Brain microvascular endothelial cell (primary cell): ENCODE measurements at regions not wholly inside any gene's neighbourhood (a gene's known extent, or its start where the extent isn't known, plus 50 kb on each side); places are given as distances from the start of the nearest gene placed in this dataset.

Experiments
- DNase-seq: peaks from one replicate; pipeline ENCODE4 v3.0.0-alpha.2; 2020
- H3K27ac ChIP-seq: fragments of 250-450 bp; sonication (Bioruptor Pico); 2 replicates; pipeline ENCODE4 v1.5.1; 2020; ENCODE audit warnings: mild to moderate bottlenecking, moderate library complexity
- H3K27me3 ChIP-seq: fragments of 250-450 bp; sonication (Bioruptor Pico); replicated peaks from 2 replicates; pipeline ENCODE4 v1.5.1; 2020; ENCODE audit warnings: mild to moderate bottlenecking
- H3K36me3 ChIP-seq: fragments of 250-450 bp; sonication (Bioruptor Pico); replicated peaks from 2 replicates; pipeline ENCODE4 v1.5.1; 2020; ENCODE audit warnings: mild to moderate bottlenecking
- H3K4me3 ChIP-seq: 2 replicates; pipeline ENCODE4 v1.5.1; 2011; ENCODE audit warnings: low read depth, mild to moderate bottlenecking, control low read depth, low read length, moderate library complexity
- in situ Hi-C: cut with HindIII; loops from 2 replicates; pipeline ENCODE4 v1.10.0; 2017; ENCODE audit warnings: low sequenced_read_pairs, low pct_ligation_motif_present
- TF ChIP-seq, protein P1 (sequence below): IDR thresholded peaks from 2 replicates; pipeline ENCODE4 v1.5.1; 2011; ENCODE audit warnings: low read depth, mild to moderate bottlenecking, moderate library complexity, low read length, control low read depth, inconsistent platforms; ENCODE audit errors: missing control alignments

DNA sequence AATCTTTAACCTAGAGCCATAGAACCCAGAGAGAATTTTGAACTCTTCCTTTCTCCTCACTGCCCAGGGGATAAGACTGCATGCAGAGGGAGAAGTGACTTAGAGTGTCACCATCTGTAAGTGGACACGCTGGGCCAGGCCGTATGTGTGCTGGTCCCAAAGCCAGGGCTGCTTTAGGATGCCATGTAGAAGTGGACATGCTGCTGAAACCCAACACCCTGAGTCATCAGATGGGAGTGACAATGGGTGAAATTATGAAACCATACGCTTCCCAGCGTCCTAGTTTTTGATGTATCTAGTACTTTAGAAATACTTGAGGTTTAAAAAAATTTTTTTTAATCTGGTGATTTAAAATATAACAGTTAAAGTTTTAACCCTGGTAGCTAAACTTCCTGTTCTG, 191.1 kb downstream of the FNDC1 start:
- in situ Hi-C loops = no loop called here
- Histone ChIP-seq H3K4me3 (no peak overlapping the region), H3K27ac (no peak overlapping the region), H3K27me3 (no peaks in the 10 kb centered on the region), H3K36me3 (no peaks in the 10 kb centered on the region)
- no peak for DNase-seq
- TF ChIP-seq, protein P1, sequence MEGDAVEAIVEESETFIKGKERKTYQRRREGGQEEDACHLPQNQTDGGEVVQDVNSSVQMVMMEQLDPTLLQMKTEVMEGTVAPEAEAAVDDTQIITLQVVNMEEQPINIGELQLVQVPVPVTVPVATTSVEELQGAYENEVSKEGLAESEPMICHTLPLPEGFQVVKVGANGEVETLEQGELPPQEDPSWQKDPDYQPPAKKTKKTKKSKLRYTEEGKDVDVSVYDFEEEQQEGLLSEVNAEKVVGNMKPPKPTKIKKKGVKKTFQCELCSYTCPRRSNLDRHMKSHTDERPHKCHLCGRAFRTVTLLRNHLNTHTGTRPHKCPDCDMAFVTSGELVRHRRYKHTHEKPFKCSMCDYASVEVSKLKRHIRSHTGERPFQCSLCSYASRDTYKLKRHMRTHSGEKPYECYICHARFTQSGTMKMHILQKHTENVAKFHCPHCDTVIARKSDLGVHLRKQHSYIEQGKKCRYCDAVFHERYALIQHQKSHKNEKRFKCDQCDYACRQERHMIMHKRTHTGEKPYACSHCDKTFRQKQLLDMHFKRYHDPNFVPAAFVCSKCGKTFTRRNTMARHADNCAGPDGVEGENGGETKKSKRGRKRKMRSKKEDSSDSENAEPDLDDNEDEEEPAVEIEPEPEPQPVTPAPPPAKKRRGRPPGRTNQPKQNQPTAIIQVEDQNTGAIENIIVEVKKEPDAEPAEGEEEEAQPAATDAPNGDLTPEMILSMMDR = no peak

DNA sequence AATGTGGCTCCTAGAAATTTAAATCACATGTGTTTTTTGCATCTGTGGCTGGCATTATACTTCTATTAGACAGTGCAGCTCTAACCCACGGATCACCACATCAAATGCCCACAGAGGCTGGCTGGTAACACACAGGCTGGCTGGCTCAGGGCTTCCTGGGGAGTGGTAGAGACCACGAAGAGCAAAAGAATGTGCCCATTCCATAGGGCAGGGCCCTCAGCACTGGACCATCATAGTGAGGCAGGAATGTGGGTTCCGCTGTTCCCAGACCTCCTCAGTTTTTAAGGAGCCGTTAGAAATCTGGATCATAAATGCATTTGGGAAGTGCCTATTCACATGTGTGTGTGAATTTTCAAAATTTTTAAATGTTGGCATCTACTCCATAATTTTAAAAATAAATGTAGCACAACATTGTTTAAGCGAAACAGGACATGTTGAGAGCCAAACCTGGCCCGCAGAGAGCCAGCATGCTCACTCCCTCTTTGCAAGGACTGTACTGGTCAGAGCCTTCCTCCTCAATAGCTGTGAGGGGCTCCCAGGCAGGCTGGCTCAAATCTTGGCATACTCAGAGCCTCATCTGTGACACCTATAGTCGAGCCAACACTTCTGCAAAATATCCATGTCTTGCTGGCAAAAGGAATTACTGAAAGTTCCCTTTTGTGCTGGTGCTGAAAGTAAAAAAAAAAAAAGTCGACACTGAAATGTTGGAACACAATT, 190.5 kb downstream of the FNDC1 start:
- Histone ChIP-seq H3K4me3 (no peak overlapping the region), H3K36me3 (no peaks in the 10 kb centered on the region), H3K27me3 (no peaks in the 10 kb centered on the region), H3K27ac (no peak overlapping the region)
- TF ChIP-seq, protein P1 = no peak
- in situ Hi-C loops = no loop called here
- DNase-seq = no peak

DNA sequence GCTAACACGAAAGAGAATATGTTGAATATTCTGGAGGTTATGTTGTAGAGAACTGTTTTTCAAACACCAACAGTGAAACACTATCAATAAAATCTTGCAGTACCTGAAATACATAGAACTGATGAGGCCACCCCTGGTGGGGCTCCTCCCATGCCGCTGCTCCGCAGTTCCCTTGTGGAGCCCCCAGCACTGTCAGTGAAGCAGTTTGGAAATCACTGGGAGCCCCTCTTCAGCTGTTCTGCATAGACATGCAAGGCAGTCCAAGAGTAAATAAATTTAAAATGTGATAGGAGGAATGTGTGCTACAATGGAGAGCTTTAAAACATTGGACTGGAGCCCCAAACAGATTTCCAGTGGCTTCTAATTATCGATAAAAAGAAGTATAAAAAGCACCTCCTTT, 189.4 kb downstream of the FNDC1 start:
- Histone ChIP-seq H3K36me3 (no peaks in the 10 kb centered on the region), H3K27me3 (no peaks in the 10 kb centered on the region), H3K27ac (no peak overlapping the region), H3K4me3 (no peak overlapping the region)
- TF ChIP-seq, protein P1 = no peak
- DNase-seq = no peak
- in situ Hi-C loops = no loop called here

DNA sequence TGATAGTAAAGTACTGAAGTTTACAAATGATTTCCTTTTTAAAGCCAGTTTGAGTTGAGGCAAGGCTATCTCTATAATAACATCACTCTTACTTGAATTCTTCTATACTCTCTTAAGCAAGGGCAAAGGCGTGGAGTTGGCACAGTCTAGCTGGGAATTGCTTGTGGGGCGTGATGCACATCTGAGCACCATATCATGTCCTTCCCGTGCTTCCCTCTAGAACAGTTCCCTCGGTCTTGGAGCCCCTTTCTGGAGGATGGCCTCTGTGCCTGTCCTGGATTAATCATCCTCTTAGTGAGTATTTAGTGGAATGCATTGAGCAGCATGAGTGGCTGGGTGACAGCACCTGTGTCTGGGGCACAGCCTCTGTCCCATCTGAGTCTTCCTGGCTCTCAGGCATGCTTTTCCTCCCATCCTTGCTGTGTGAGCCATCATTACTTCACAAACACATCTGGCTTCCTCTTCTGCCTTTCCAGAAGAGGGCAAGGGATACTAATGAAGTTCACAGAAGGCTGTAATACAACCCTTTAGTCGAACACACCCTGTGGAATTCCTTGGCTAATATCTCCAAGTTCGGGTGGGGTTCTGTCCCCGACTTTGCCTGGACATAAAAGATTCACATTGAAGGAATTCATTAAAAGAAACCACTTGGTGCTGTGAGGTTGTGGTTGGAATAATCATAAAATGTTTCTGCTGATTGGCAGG, 188.2 kb downstream of the FNDC1 start:
- in situ Hi-C loops = no loop called here
- no peaks in the 10 kb centered on the region for H3K36me3 ChIP-seq
- H3K27ac ChIP-seq = no peak overlapping the region
- no peaks in the 10 kb centered on the region for H3K27me3 ChIP-seq
- no peak overlapping the region for H3K4me3 ChIP-seq
- DNase-seq = no peak
- TF ChIP-seq, protein P1 = no peak

DNA sequence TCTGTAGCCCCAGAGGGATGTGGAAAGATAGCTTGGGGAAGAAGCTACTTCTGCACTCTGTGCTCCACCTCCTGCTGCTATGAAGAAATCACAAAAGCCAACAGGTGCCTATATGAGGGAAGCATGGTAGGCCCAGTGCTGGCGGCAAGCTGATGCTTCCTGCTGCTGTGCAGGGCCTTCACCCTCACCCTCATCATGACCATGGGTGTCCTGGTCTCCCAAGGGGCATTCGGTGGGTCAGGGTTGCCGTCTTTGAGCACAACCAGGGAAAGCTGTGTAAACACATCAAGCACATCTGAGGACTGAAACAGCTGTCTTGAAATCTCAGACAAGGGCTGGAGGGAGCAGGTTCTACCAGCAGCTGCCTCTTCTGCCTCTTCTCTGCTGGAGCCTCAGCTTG, 184.0 kb downstream of the FNDC1 start:
- TF ChIP-seq, protein P1 = no peak
- Histone ChIP-seq H3K4me3 (no peak overlapping the region), H3K27me3 (no peaks in the 10 kb centered on the region), H3K27ac (no peak overlapping the region), H3K36me3 (no peaks in the 10 kb centered on the region)
- DNase-seq = no peak
- in situ Hi-C loops = no loop called here
